ENCODE measurements at regions not wholly inside any gene's neighbourhood (a gene's known extent, or its start where the extent isn't known, plus 50 kb on each side); places are given as distances from the start of the nearest gene placed in this dataset.

GRCh38 chr9:91089405-91090129 is 272.2 kb downstream of the AUH start:
- no peak overlapping the region for H3K27ac ChIP-seq
- TF ChIP-seq EP300 (IDR thresholded peaks at IDR 0.05) (no peak), CTCF (IDR thresholded peaks at IDR 0.05) (no peak), POLR2A (IDR thresholded peaks at IDR 0.05) (no peak)
- no peaks in the 10 kb centered on the region for H3K9me3 ChIP-seq
- intact Hi-C loops (cut with DNase I), result no loop called here
- H3K4me3 ChIP-seq, result no peak overlapping the region
- WGBS, 3 donors, result 28 to 38% (median 32%) methylated on average over 6 of the region's 6 CpGs
- H3K27me3 ChIP-seq, result no peaks in the 10 kb centered on the region
- no peaks in the 10 kb centered on the region for H3K36me3 ChIP-seq
- H3K4me1 ChIP-seq (ENCODE audit: insufficient read depth), result no peaks in the 10 kb centered on the region
- DNase-seq, result no peak

GRCh38 chr9:91090130-91090410 is 271.6 kb downstream of the AUH start:
- 71 to 77% (median 74%) methylated on average over 5 of the region's 5 CpGs for WGBS, 3 donors
- H3K27ac ChIP-seq, result no peak overlapping the region

GRCh38 chr9:91092214-91092613 is 269.5 kb downstream of the AUH start:
- no peak overlapping the region for H3K27ac ChIP-seq
- no peaks in the 10 kb centered on the region for H3K4me1 ChIP-seq (ENCODE audit: insufficient read depth)
- intact Hi-C loops (cut with DNase I), result no loop called here
- no peak overlapping the region for H3K4me3 ChIP-seq
- 86 to 100% (median 98%) methylated on average over 1 of the region's 1 CpG for WGBS, 3 donors
- no peaks in the 10 kb centered on the region for H3K9me3 ChIP-seq
- DNase-seq, result no peak
- no peaks in the 10 kb centered on the region for H3K27me3 ChIP-seq
- TF ChIP-seq CTCF (IDR thresholded peaks at IDR 0.05) (no peak), EP300 (IDR thresholded peaks at IDR 0.05) (no peak), POLR2A (IDR thresholded peaks at IDR 0.05) (no peak)
- no peaks in the 10 kb centered on the region for H3K36me3 ChIP-seq

More at GRCh38 chr9:91090130-91090410, 271.6 kb downstream of the AUH start:
- H3K9me3 ChIP-seq, result no peaks in the 10 kb centered on the region
- intact Hi-C loops (cut with DNase I), result no loop called here
- H3K4me1 ChIP-seq (ENCODE audit: insufficient read depth), result no peaks in the 10 kb centered on the region
- no peak for DNase-seq
- H3K4me3 ChIP-seq, result no peak overlapping the region
- H3K27me3 ChIP-seq, result no peaks in the 10 kb centered on the region
- no peaks in the 10 kb centered on the region for H3K36me3 ChIP-seq
- TF ChIP-seq POLR2A (IDR thresholded peaks at IDR 0.05), result no peak
- TF ChIP-seq CTCF (IDR thresholded peaks at IDR 0.05), result no peak

- intact Hi-C loops (cut with DNase I), result no loop called here
- TF ChIP-seq POLR2A (IDR thresholded peaks at IDR 0.05) (no peak), CTCF (IDR thresholded peaks at IDR 0.05) (no peak), EP300 (IDR thresholded peaks at IDR 0.05) (no peak)
- Histone ChIP-seq H3K9me3 (no peaks in the 10 kb centered on the region), H3K27ac (no peak overlapping the region), H3K27me3 (no peaks in the 10 kb centered on the region), H3K4me1 (ENCODE audit: insufficient read depth) (no peaks in the 10 kb centered on the region), H3K36me3 (no peaks in the 10 kb centered on the region), H3K4me3 (no peak overlapping the region)
- no peak for DNase-seq
- 89 to 96% (median 95%) methylated on average over 1 of the region's 1 CpG for WGBS, 3 donors
These were observed 267.2 kb downstream of the AUH start for GRCh38 chr9:91094324-91095088.

Data from ovary (tissue), 7 donors.